ENCODE measurements at regions not wholly inside any gene's neighbourhood (a gene's known extent, or its start where the extent isn't known, plus 50 kb on each side); places are given as distances from the start of the nearest gene placed in this dataset.

GRCh38 chr2:199603721-199604291, 146.1 kb upstream of the SATB2 start:
- no CpG with 5 or more reads among the region's 39 CpGs for WGBS (ENCODE audit: extremely low coverage, insufficient read length, low lambda C conversion rate)
- Histone ChIP-seq H2BK20ac (ENCODE audit: low read depth, low read length, poor library complexity, severe bottlenecking) (no peak overlapping the region), H3K18ac (ENCODE audit: insufficient read length, low read depth, low read length) (no peak overlapping the region), H3K9ac (ENCODE audit: extremely low read depth, insufficient read length, low read length) (no peak overlapping the region), H2AFZ (ENCODE audit: low read length) (no peak overlapping the region), H2BK5ac (ENCODE audit: insufficient read length, low read length) (no peak overlapping the region), H2AK5ac (ENCODE audit: insufficient read length, low read length) (no peak overlapping the region), H4K20me1 (ENCODE audit: control insufficient read depth, insufficient read depth, insufficient read length) (no peaks in the 10 kb centered on the region), H3K9me3 (ENCODE audit: control insufficient read depth, low read depth, low read length) (no peaks in the 10 kb centered on the region), H2BK12ac (ENCODE audit: insufficient read length, low read depth, low read length) (no peak overlapping the region), H3K79me2 (ENCODE audit: insufficient read depth, low read length) (no peaks in the 10 kb centered on the region), H4K91ac (ENCODE audit: insufficient read length, low read depth, low read length) (no peak overlapping the region), H3K27ac (ENCODE audit: insufficient read length, low read depth, low read length) (no peak overlapping the region), H3K4me1 (ENCODE audit: insufficient read depth, low read length) (no peaks in the 10 kb centered on the region), H3K4me2 (ENCODE audit: insufficient read depth, insufficient read length, low read length) (peak overlapping the region; percentile 58), H3K56ac (ENCODE audit: insufficient read length, low read depth, low read length) (no peak overlapping the region), H2BK120ac (ENCODE audit: low read depth, low read length, poor library complexity, severe bottlenecking) (no peak overlapping the region), H2BK15ac (ENCODE audit: low read depth, low read length) (no peak overlapping the region), H3K79me1 (ENCODE audit: insufficient read depth, low read depth, low read length, poor library complexity, severe bottlenecking) (no peaks in the 10 kb centered on the region), H4K5ac (ENCODE audit: insufficient read length, low read depth, low read length) (no peak overlapping the region), H3K27me3 (ENCODE audit: insufficient read depth, low read length) (no peaks in the 10 kb centered on the region; the same call in 1 of the 2 replicates), H3K23ac (ENCODE audit: insufficient read length, low read depth, low read length) (no peak overlapping the region), H4K8ac (replicated peaks; ENCODE audit: insufficient read length, low read depth, low read length) (no peak overlapping the region), H3T11ph (ENCODE audit: low read length) (no peak overlapping the region), H3K4ac (ENCODE audit: low read depth, low read length) (no peak overlapping the region), H3K23me2 (ENCODE audit: insufficient read length, low read depth, low read length, poor library complexity, severe bottlenecking) (peaks cover 5% of the 10 kb centered on the region), H3K14ac (ENCODE audit: insufficient read depth, low read length) (peak overlapping the region; percentile 17)
- DNase-seq: peak; percentile 38
- peaks cover 25% of the 10 kb centered on the region for H3K27me3 Mint-ChIP-seq (ENCODE audit: low read depth)
- H3K9me3 Mint-ChIP-seq: no peaks in the 10 kb centered on the region
- peaks cover 22 to 39% of the 10 kb centered on the region in 2 experiments for H3K4me1 Mint-ChIP-seq
- H3K27ac Mint-ChIP-seq: peak overlapping the region in 1 of 3 experiments; percentile 75; a peak in 1 of 7 replicates
- no peaks in the 10 kb centered on the region for H3K36me3 Mint-ChIP-seq (ENCODE audit: insufficient read depth in 1 of 3, low read depth in 3 of 3)
- TF ChIP-seq, protein P1, sequence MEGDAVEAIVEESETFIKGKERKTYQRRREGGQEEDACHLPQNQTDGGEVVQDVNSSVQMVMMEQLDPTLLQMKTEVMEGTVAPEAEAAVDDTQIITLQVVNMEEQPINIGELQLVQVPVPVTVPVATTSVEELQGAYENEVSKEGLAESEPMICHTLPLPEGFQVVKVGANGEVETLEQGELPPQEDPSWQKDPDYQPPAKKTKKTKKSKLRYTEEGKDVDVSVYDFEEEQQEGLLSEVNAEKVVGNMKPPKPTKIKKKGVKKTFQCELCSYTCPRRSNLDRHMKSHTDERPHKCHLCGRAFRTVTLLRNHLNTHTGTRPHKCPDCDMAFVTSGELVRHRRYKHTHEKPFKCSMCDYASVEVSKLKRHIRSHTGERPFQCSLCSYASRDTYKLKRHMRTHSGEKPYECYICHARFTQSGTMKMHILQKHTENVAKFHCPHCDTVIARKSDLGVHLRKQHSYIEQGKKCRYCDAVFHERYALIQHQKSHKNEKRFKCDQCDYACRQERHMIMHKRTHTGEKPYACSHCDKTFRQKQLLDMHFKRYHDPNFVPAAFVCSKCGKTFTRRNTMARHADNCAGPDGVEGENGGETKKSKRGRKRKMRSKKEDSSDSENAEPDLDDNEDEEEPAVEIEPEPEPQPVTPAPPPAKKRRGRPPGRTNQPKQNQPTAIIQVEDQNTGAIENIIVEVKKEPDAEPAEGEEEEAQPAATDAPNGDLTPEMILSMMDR (conservative IDR thresholded peaks at IDR 0.05): no peak
- H3K4me3 Mint-ChIP-seq: peak overlapping the region; percentile 45 to 48; a peak in 4 of 5 replicates

Measured in H9 (cell line).